H9 (cell line): ENCODE measurements at regions not wholly inside any gene's neighbourhood (a gene's known extent, or its start where the extent isn't known, plus 50 kb on each side); places are given as distances from the start of the nearest gene placed in this dataset.
A peak's percentile ranks its signal among the peaks of the same experiment; 100 is the strongest.

ENCODE experiments used
- DNase-seq: peaks from one replicate; pipeline ENCODE4 v3.0.0-alpha.2; 2017
- H2AFZ ChIP-seq: one replicate; pipeline ENCODE4 v1.6.1; 2013; ENCODE audit warnings: mild to moderate bottlenecking, low read length, control low read depth, moderate library complexity
- H2AK5ac ChIP-seq: 2 replicates; pipeline ENCODE4 v1.6.1; 2013; ENCODE audit warnings: low read length, control low read depth, mixed read lengths; ENCODE audit not compliant: insufficient read length
- H2BK120ac ChIP-seq: one replicate; pipeline ENCODE4 v1.6.1; 2013; ENCODE audit warnings: low read depth, mild to moderate bottlenecking, low read length, control low read depth, inconsistent platforms; ENCODE audit not compliant: poor library complexity, severe bottlenecking
- H2BK12ac ChIP-seq: 2 replicates; pipeline ENCODE4 v1.6.1; 2013; ENCODE audit warnings: low read length, control low read depth, mixed read lengths, low read depth; ENCODE audit not compliant: insufficient read length
- H2BK15ac ChIP-seq: 2 replicates; pipeline ENCODE4 v1.6.1; 2013; ENCODE audit warnings: low read depth, low read length, control low read depth
- H2BK20ac ChIP-seq: one replicate; pipeline ENCODE4 v1.6.1; 2013; ENCODE audit warnings: low read depth, mild to moderate bottlenecking, low read length, control low read depth, inconsistent platforms; ENCODE audit not compliant: poor library complexity, severe bottlenecking
- H2BK5ac ChIP-seq: 2 replicates; pipeline ENCODE4 v1.6.1; 2013; ENCODE audit warnings: low read length, control low read depth, mixed read lengths; ENCODE audit not compliant: insufficient read length
- H3K14ac ChIP-seq: 2 replicates; pipeline ENCODE4 v1.6.1; 2013; ENCODE audit warnings: low read length, control low read depth; ENCODE audit not compliant: insufficient read depth
- H3K18ac ChIP-seq: 2 replicates; pipeline ENCODE4 v1.6.1; 2013; ENCODE audit warnings: low read depth, mild to moderate bottlenecking, mixed read lengths, low read length, control low read depth; ENCODE audit not compliant: insufficient read length
- H3K23ac ChIP-seq: 2 replicates; pipeline ENCODE4 v1.6.1; 2013; ENCODE audit warnings: low read length, control low read depth, mixed read lengths, low read depth; ENCODE audit not compliant: insufficient read length
- H3K23me2 ChIP-seq: 2 replicates; pipeline ENCODE4 v1.6.1; 2013; ENCODE audit warnings: low read depth, mild to moderate bottlenecking, mixed read lengths, low read length, control low read depth; ENCODE audit not compliant: insufficient read length, poor library complexity, severe bottlenecking
- H3K27ac ChIP-seq: 2 replicates; pipeline ENCODE4 v1.5.1; 2013; ENCODE audit warnings: low read length, control low read depth, mixed read lengths, low read depth; ENCODE audit not compliant: insufficient read length
- H3K27me3 ChIP-seq: 2 replicates; pipeline ENCODE4 v1.6.1; 2013; ENCODE audit warnings: low read length, control low read depth, inconsistent platforms; ENCODE audit not compliant: insufficient read depth
- H3K4ac ChIP-seq: 2 replicates; pipeline ENCODE4 v1.6.1; 2013; ENCODE audit warnings: low read depth, mild to moderate bottlenecking, control low read depth, inconsistent platforms, low read length, moderate library complexity
- H3K4me1 ChIP-seq: 2 replicates; pipeline ENCODE4 v1.6.1; 2013; ENCODE audit warnings: low read length, control low read depth, inconsistent platforms; ENCODE audit not compliant: insufficient read depth
- H3K4me2 ChIP-seq: 2 replicates; pipeline ENCODE4 v1.6.1; 2013; ENCODE audit warnings: low read length, control low read depth, mixed read lengths; ENCODE audit not compliant: insufficient read length, insufficient read depth
- H3K56ac ChIP-seq: 2 replicates; pipeline ENCODE4 v1.6.1; 2013; ENCODE audit warnings: low read depth, mild to moderate bottlenecking, mixed read lengths, low read length, control low read depth; ENCODE audit not compliant: insufficient read length
- H3K79me1 ChIP-seq: 2 replicates; pipeline ENCODE4 v1.6.1; 2013; ENCODE audit warnings: low read depth, mild to moderate bottlenecking, moderate library complexity, low read length, control low read depth, inconsistent platforms; ENCODE audit not compliant: insufficient read depth, poor library complexity, severe bottlenecking
- H3K79me2 ChIP-seq: 2 replicates; pipeline ENCODE4 v1.6.1; 2013; ENCODE audit warnings: low read length, control low read depth, inconsistent platforms; ENCODE audit not compliant: insufficient read depth
- H3K9ac ChIP-seq: 2 replicates; pipeline ENCODE4 v1.6.1; 2013; ENCODE audit warnings: low read length, control low read depth, mixed read lengths; ENCODE audit not compliant: insufficient read length; ENCODE audit errors: extremely low read depth
- H3K9me3 ChIP-seq: one replicate; pipeline ENCODE4 v1.6.1; 2013; ENCODE audit warnings: low read depth, low read length, inconsistent platforms; ENCODE audit not compliant: control insufficient read depth
- H3T11ph ChIP-seq: one replicate; pipeline ENCODE4 v1.6.1; 2013; ENCODE audit warnings: mild to moderate bottlenecking, low read length, control low read depth, inconsistent platforms
- H4K20me1 ChIP-seq: one replicate; pipeline ENCODE4 v1.6.1; 2013; ENCODE audit not compliant: control insufficient read depth, insufficient read length, insufficient read depth
- H4K5ac ChIP-seq: 2 replicates; pipeline ENCODE4 v1.6.1; 2013; ENCODE audit warnings: low read depth, mild to moderate bottlenecking, mixed read lengths, low read length, control low read depth; ENCODE audit not compliant: insufficient read length
- H4K8ac ChIP-seq: replicated peaks from 2 replicates; pipeline ENCODE4 v1.6.1; 2013; ENCODE audit warnings: low read length, control low read depth, mixed read lengths, low read depth; ENCODE audit not compliant: insufficient read length
- H4K91ac ChIP-seq: 2 replicates; pipeline ENCODE4 v1.6.1; 2013; ENCODE audit warnings: low read depth, mild to moderate bottlenecking, moderate library complexity, mixed read lengths, low read length, control low read depth; ENCODE audit not compliant: insufficient read length
- H3K27ac Mint-ChIP-seq, 3 experiments: 2 replicates in 2 of 3; 3 replicates in 1 of 3; pipeline ENCODE4 v1.8.0; 2020 to 2021; ENCODE audit warnings: mixed read lengths in 3 of 3, mild to moderate bottlenecking in 1 of 3, moderate library complexity in 1 of 3
- H3K27me3 Mint-ChIP-seq: 2 replicates; pipeline ENCODE4 v1.8.0; 2021; ENCODE audit warnings: low read depth, mild to moderate bottlenecking, moderate library complexity, mixed read lengths
- H3K36me3 Mint-ChIP-seq, 3 experiments: 2 replicates in 2 of 3; 3 replicates in 1 of 3; pipeline ENCODE4 v1.8.0; 2020 to 2021; ENCODE audit warnings: low read depth in 3 of 3, mixed read lengths in 3 of 3; ENCODE audit not compliant: insufficient read depth in 1 of 3
- H3K4me1 Mint-ChIP-seq, 2 experiments: 2 replicates each; pipeline ENCODE4 v1.8.0; 2020; ENCODE audit warnings: mixed read lengths in 2 of 2
- H3K4me3 Mint-ChIP-seq, 2 experiments: 2 replicates in 1 of 2; 3 replicates in 1 of 2; pipeline ENCODE4 v1.8.0; 2020 to 2021; ENCODE audit warnings: mild to moderate bottlenecking in 2 of 2, mixed read lengths in 2 of 2, moderate library complexity in 1 of 2
- H3K9me3 Mint-ChIP-seq, 2 experiments: 2 replicates in 1 of 2; 3 replicates in 1 of 2; pipeline ENCODE4 v1.8.0; 2020; ENCODE audit warnings: mild to moderate bottlenecking in 2 of 2, mixed read lengths in 2 of 2, moderate library complexity in 1 of 2
- CTCF ChIP-seq: fragments of 200-600 bp; sonication (generic); conservative IDR thresholded peaks from 3 replicates; pipeline ENCODE4 v1.8.0; 2021; ENCODE audit warnings: antibody characterized with exemption, mild to moderate bottlenecking
- WGBS: extraction: QIAGEN DNeasy Blood & Tissue Kit; methylation state at CpG from one replicate; pipeline ENCODE4 v1.1.7; 2013; ENCODE audit warnings: missing lambda C conversion rate, low lambda C conversion rate, mixed read lengths; ENCODE audit not compliant: insufficient read length; ENCODE audit errors: extremely low coverage; 5-methylcytosine and 5-hydroxymethylcytosine counted together

GRCh38 chr11:29159552-29160465, 857.0 kb downstream of the KCNA4 start:
- Histone ChIP-seq H4K8ac (no peak overlapping the region), H2BK20ac (no peak overlapping the region), H3K4me2 (no peak overlapping the region), H3K4ac (no peak overlapping the region), H4K20me1 (no peaks in the 10 kb centered on the region), H3K27me3 (no peaks in the 10 kb centered on the region), H2AK5ac (no peak overlapping the region), H3K14ac (no peak overlapping the region), H3K4me1 (no peaks in the 10 kb centered on the region), H3K23ac (no peak overlapping the region), H4K5ac (no peak overlapping the region), H3T11ph (no peak overlapping the region), H2AFZ (no peak overlapping the region), H3K56ac (no peak overlapping the region), H2BK12ac (no peak overlapping the region), H3K79me2 (no peaks in the 10 kb centered on the region), H2BK5ac (no peak overlapping the region), H3K79me1 (no peaks in the 10 kb centered on the region), H3K23me2 (no peaks in the 10 kb centered on the region), H3K9ac (no peak overlapping the region), H2BK120ac (no peak overlapping the region), H3K9me3 (no peaks in the 10 kb centered on the region), H3K18ac (no peak overlapping the region), H4K91ac (no peak overlapping the region), H2BK15ac (no peak overlapping the region), H3K27ac (no peak overlapping the region)
- H3K4me1 Mint-ChIP-seq = peaks cover 3 to 4% of the 10 kb centered on the region in 2 experiments; a peak in 2 of 4 replicates
- no peak overlapping the region for H3K27ac Mint-ChIP-seq
- no peaks in the 10 kb centered on the region for H3K27me3 Mint-ChIP-seq
- whole genome bisulfite sequencing = no CpG with 5 or more reads among the region's 6 CpGs
- no peak overlapping the region for H3K4me3 Mint-ChIP-seq
- peak; percentile 69 for DNase-seq
- peak; percentile 81 for TF ChIP-seq CTCF
- H3K36me3 Mint-ChIP-seq = no peaks in the 10 kb centered on the region
- no peaks in the 10 kb centered on the region for H3K9me3 Mint-ChIP-seq
